OCI-LY1 (cell line): ENCODE measurements at regions not wholly inside any gene's neighbourhood (a gene's known extent, or its start where the extent isn't known, plus 50 kb on each side); places are given as distances from the start of the nearest gene placed in this dataset.

Source experiments
- H2AFZ ChIP-seq: fragments of 200-600 bp; sonication (generic), shearing (Covaris generic); 2 replicates; pipeline ENCODE4 v1.6.0; 2014; ENCODE audit warnings: antibody characterized with exemption, mild to moderate bottlenecking, low read length
- H3F3A ChIP-seq: fragments of 200-600 bp; sonication (generic), shearing (Covaris generic); 2 replicates; pipeline ENCODE4 v1.6.0; 2014; ENCODE audit warnings: mild to moderate bottlenecking, antibody characterized with exemption, low read length, moderate library complexity; ENCODE audit not compliant: insufficient read depth
- H3K27ac ChIP-seq: fragments of 200-600 bp; sonication (generic); 2 replicates; pipeline ENCODE4 v1.5.1; 2014; ENCODE audit warnings: low read length, mixed run types, mild to moderate bottlenecking, low read depth; ENCODE audit not compliant: poor library complexity, severe bottlenecking
- H3K27me3 ChIP-seq: fragments of 200-600 bp; sonication (generic); 2 replicates; pipeline ENCODE4 v1.6.0; 2014; ENCODE audit warnings: antibody characterized with exemption, mild to moderate bottlenecking, low read length, moderate library complexity; ENCODE audit not compliant: insufficient read depth
- H3K36me3 ChIP-seq: fragments of 200-600 bp; sonication (generic); 2 replicates; pipeline ENCODE4 v1.6.1; 2014; ENCODE audit warnings: mild to moderate bottlenecking, antibody characterized with exemption, low read length, moderate library complexity, mixed read lengths; ENCODE audit not compliant: insufficient read depth
- H3K4me1 ChIP-seq: fragments of 200-600 bp; sonication (generic); 2 replicates; pipeline ENCODE4 v1.5.1; 2014; ENCODE audit warnings: mild to moderate bottlenecking, low read length, moderate library complexity; ENCODE audit not compliant: insufficient read depth, severe bottlenecking
- H3K4me2 ChIP-seq: fragments of 200-600 bp; sonication (generic), shearing (Covaris generic); 2 replicates; pipeline ENCODE4 v1.6.1; 2014; ENCODE audit warnings: low read length
- H3K4me3 ChIP-seq: fragments of 200-600 bp; sonication (generic); 2 replicates; pipeline ENCODE4 v1.5.1; 2014; ENCODE audit warnings: low read length, low read depth, mild to moderate bottlenecking, mixed read lengths; ENCODE audit not compliant: poor library complexity, severe bottlenecking
- H3K79me2 ChIP-seq: fragments of 200-600 bp; shearing (Covaris generic); 2 replicates; pipeline ENCODE4 v1.6.1; 2016; ENCODE audit warnings: mixed run types, low read length, mixed read lengths; ENCODE audit not compliant: insufficient read depth
- H3K9ac ChIP-seq: fragments of 200-600 bp; sonication (generic), shearing (Covaris generic); 2 replicates; pipeline ENCODE4 v1.6.1; 2014; ENCODE audit warnings: mild to moderate bottlenecking, low read length, mixed read lengths
- H3K9me2 ChIP-seq: fragments of 200-600 bp; sonication (generic), shearing (Covaris generic); 2 replicates; pipeline ENCODE4 v1.6.1; 2014; ENCODE audit warnings: low read depth, mild to moderate bottlenecking, low read length, mixed read lengths
- H3K9me3 ChIP-seq: fragments of 200-600 bp; shearing (Covaris generic); 2 replicates; pipeline ENCODE4 v1.6.1; 2014; ENCODE audit warnings: low read length, mixed read lengths
- H4K20me1 ChIP-seq: fragments of 200-600 bp; sonication (generic), shearing (Covaris generic); 2 replicates; pipeline ENCODE4 v1.6.0; 2016; ENCODE audit warnings: mild to moderate bottlenecking, low read length; ENCODE audit not compliant: insufficient read depth
- EZH2 ChIP-seq: fragments of 200-600 bp; sonication (generic), shearing (Covaris generic); IDR thresholded peaks from 2 replicates; pipeline ENCODE4 v1.8.0; 2017; ENCODE audit warnings: borderline replicate concordance, mixed run types, mild to moderate bottlenecking, antibody characterized with exemption, low read length, moderate library complexity, mixed read lengths
- TF ChIP-seq, protein P1 (sequence below): fragments of 200-600 bp; sonication (generic), shearing (Covaris generic); IDR thresholded peaks from 2 replicates; pipeline ENCODE4 v1.5.1; 2017; ENCODE audit warnings: mild to moderate bottlenecking, antibody characterized with exemption, low read length, moderate library complexity, mixed read lengths

DNA sequence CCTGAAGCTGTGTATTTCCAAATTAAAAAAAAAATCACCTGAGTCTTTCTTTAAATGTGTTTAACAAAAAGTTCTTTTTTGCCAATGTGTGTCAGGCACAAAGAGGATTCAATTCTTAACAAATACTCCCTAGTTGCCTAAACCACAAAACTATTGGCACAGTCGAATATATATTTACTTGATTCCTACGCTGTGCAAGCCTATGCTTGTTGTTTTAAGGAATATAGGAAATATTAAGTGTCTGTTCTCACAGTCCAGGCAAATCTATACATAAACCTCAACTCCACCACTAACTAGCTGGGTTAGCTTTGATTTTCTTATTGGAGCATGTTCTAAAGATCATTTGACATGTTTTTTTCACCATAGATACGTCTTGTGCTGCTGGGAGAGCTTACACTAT is 571.0 kb downstream of the PYDC2 start:
- Histone ChIP-seq H3F3A (no peaks in the 10 kb centered on the region), H3K9me3 (no peaks in the 10 kb centered on the region), H3K4me2 (no peak overlapping the region), H3K9ac (no peak overlapping the region), H3K9me2 (no peaks in the 10 kb centered on the region), H3K4me3 (no peak overlapping the region), H3K27me3 (no peaks in the 10 kb centered on the region), H2AFZ (no peak overlapping the region), H3K4me1 (no peaks in the 10 kb centered on the region), H4K20me1 (no peaks in the 10 kb centered on the region), H3K36me3 (no peaks in the 10 kb centered on the region), H3K79me2 (no peaks in the 10 kb centered on the region), H3K27ac (no peak overlapping the region)
- no peak for TF ChIP-seq EZH2
- TF ChIP-seq, protein P1, sequence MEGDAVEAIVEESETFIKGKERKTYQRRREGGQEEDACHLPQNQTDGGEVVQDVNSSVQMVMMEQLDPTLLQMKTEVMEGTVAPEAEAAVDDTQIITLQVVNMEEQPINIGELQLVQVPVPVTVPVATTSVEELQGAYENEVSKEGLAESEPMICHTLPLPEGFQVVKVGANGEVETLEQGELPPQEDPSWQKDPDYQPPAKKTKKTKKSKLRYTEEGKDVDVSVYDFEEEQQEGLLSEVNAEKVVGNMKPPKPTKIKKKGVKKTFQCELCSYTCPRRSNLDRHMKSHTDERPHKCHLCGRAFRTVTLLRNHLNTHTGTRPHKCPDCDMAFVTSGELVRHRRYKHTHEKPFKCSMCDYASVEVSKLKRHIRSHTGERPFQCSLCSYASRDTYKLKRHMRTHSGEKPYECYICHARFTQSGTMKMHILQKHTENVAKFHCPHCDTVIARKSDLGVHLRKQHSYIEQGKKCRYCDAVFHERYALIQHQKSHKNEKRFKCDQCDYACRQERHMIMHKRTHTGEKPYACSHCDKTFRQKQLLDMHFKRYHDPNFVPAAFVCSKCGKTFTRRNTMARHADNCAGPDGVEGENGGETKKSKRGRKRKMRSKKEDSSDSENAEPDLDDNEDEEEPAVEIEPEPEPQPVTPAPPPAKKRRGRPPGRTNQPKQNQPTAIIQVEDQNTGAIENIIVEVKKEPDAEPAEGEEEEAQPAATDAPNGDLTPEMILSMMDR, result no peak

DNA sequence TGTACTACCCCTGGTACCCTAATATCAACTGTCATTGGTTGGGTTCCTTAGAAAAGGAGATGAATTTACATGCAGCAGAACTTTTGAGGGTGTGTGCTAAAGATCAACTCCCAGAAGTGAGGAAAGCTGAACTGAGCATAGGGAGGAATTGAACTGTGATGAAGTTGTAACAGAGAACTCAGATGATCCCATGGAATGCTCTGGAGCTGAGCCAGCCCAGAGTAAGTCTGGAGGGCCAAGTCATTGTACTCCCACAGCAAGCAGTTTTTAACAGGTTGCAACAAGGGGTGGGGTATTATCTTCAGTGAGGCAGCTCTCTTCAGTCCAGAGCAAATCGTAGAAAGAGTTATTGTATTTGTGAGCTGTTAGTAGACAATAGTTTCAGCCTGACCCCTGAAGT is 572.3 kb downstream of the PYDC2 start:
- Histone ChIP-seq H3K27me3 (no peaks in the 10 kb centered on the region), H3F3A (no peaks in the 10 kb centered on the region), H3K79me2 (no peaks in the 10 kb centered on the region), H3K9me3 (no peaks in the 10 kb centered on the region), H3K36me3 (no peaks in the 10 kb centered on the region), H3K4me2 (no peak overlapping the region), H3K9ac (no peak overlapping the region), H3K4me3 (no peak overlapping the region), H3K4me1 (no peaks in the 10 kb centered on the region), H4K20me1 (no peaks in the 10 kb centered on the region), H3K27ac (no peak overlapping the region), H3K9me2 (no peaks in the 10 kb centered on the region), H2AFZ (no peak overlapping the region)
- TF ChIP-seq, protein P1, result no peak
- no peak for TF ChIP-seq EZH2

DNA sequence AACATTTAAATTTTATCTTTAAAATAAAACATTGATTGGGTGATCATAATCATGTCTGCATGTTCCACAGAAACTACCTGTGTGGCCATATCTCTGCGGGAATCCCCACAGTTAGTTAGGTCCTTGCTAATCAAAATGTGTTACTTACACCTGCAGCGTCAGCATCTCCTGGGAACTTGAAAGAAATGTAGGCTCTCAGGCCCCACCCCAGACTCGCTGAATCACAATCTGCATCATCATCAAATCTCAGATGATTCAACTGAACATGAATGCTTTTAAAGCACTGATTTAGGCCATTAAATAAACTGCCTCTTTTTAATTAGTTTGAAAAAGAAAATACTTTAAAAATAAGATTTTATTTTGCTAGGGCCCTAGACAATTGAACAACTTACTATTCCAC is 577.8 kb downstream of the PYDC2 start:
- no peaks in the 10 kb centered on the region for H3K79me2 ChIP-seq
- H3K36me3 ChIP-seq, result no peaks in the 10 kb centered on the region
- H3K9me3 ChIP-seq, result no peaks in the 10 kb centered on the region
- no peaks in the 10 kb centered on the region for H4K20me1 ChIP-seq
- no peak for TF ChIP-seq EZH2
- TF ChIP-seq, protein P1, result no peak
- no peak overlapping the region for H3K9ac ChIP-seq
- H3F3A ChIP-seq, result no peaks in the 10 kb centered on the region
- no peak overlapping the region for H3K27ac ChIP-seq
- no peaks in the 10 kb centered on the region for H3K27me3 ChIP-seq
- H3K9me2 ChIP-seq, result no peaks in the 10 kb centered on the region
- no peak overlapping the region for H2AFZ ChIP-seq
- H3K4me3 ChIP-seq, result no peak overlapping the region
- H3K4me2 ChIP-seq, result no peak overlapping the region
- peaks cover 12% of the 10 kb centered on the region for H3K4me1 ChIP-seq
